GM23248 (cell line): ENCODE measurements at regions not wholly inside any gene's neighbourhood (a gene's known extent, or its start where the extent isn't known, plus 50 kb on each side); places are given as distances from the start of the nearest gene placed in this dataset.

Source experiments
- EZH2 ChIP-seq: fragments of 200-600 bp; sonication (generic); IDR thresholded peaks from 2 replicates; pipeline ENCODE4 v1.6.1; 2018; ENCODE audit warnings: antibody characterized with exemption, mild to moderate bottlenecking; ENCODE audit not compliant: insufficient read depth, poor library complexity, severe bottlenecking
- EZH2phosphoT487 ChIP-seq: fragments of 200-600 bp; sonication (generic); IDR thresholded peaks from 2 replicates; pipeline ENCODE4 v1.6.1; 2018; ENCODE audit warnings: antibody characterized with exemption, moderate library complexity, mild to moderate bottlenecking, low read depth; ENCODE audit not compliant: insufficient read depth

GRCh38 chr13:40446365-40446764 is 220.1 kb downstream of the FOXO1 start:
- TF ChIP-seq EZH2phosphoT487 (no peak), EZH2 (no peak)
